ENCODE measurements at regions not wholly inside any gene's neighbourhood (a gene's known extent, or its start where the extent isn't known, plus 50 kb on each side); places are given as distances from the start of the nearest gene placed in this dataset.

DNA sequence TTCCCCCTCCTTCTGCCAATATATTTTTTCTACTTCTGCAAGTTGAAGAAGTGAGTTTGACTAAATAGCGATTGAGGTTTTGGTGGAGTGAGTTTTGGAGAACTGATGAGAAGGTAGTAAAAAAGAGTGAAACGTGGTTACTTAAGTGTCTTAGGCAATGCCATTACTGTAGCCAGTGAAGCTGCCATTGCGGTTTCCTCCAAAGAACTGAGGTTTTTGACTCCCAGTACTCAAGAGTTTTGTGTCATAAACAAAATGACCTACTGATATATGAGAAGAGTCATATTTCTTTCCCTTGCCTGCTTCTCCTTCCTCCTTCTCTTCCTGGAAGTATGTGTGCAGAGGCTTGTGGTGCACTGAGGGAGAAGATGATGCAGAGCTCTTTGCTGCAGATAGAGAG lies 554.5 kb upstream of the MAP3K7 start:
- TF ChIP-seq, protein P1, sequence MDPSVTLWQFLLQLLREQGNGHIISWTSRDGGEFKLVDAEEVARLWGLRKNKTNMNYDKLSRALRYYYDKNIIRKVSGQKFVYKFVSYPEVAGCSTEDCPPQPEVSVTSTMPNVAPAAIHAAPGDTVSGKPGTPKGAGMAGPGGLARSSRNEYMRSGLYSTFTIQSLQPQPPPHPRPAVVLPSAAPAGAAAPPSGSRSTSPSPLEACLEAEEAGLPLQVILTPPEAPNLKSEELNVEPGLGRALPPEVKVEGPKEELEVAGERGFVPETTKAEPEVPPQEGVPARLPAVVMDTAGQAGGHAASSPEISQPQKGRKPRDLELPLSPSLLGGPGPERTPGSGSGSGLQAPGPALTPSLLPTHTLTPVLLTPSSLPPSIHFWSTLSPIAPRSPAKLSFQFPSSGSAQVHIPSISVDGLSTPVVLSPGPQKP (IDR thresholded peaks at IDR 0.05; ENCODE audit: low read depth, low read length) = no peak
- TF ChIP-seq SIN3A (IDR thresholded peaks at IDR 0.05; ENCODE audit: low read depth, low read length) (no peak), JUND (IDR thresholded peaks at IDR 0.05; ENCODE audit: low read depth, low read length) (no peak), RELA (IDR thresholded peaks at IDR 0.05; ENCODE audit: borderline replicate concordance, partially characterized antibody) (no peak), SP1 (IDR thresholded peaks at IDR 0.05; ENCODE audit: low read depth, low read length) (no peak), EP300 (IDR thresholded peaks at IDR 0.05; ENCODE audit: borderline replicate concordance in 1 of 2, control insufficient read depth in 1 of 2, low read depth in 2 of 2, low read length in 2 of 2) (no peak), NR2F1 (conservative IDR thresholded peaks at IDR 0.05) (no peak), EZH2 (IDR thresholded peaks at IDR 0.05; ENCODE audit: borderline replicate concordance, control insufficient read depth, low read depth, low read length) (no peak)
- TF ChIP-seq, protein P2, sequence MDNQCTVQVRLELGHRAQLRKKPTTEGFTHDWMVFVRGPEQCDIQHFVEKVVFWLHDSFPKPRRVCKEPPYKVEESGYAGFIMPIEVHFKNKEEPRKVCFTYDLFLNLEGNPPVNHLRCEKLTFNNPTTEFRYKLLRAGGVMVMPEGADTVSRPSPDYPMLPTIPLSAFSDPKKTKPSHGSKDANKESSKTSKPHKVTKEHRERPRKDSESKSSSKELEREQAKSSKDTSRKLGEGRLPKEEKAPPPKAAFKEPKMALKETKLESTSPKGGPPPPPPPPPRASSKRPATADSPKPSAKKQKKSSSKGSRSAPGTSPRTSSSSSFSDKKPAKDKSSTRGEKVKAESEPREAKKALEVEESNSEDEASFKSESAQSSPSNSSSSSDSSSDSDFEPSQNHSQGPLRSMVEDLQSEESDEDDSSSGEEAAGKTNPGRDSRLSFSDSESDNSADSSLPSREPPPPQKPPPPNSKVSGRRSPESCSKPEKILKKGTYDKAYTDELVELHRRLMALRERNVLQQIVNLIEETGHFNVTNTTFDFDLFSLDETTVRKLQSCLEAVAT (IDR thresholded peaks at IDR 0.05) = no peak
- TF ChIP-seq, protein P3, sequence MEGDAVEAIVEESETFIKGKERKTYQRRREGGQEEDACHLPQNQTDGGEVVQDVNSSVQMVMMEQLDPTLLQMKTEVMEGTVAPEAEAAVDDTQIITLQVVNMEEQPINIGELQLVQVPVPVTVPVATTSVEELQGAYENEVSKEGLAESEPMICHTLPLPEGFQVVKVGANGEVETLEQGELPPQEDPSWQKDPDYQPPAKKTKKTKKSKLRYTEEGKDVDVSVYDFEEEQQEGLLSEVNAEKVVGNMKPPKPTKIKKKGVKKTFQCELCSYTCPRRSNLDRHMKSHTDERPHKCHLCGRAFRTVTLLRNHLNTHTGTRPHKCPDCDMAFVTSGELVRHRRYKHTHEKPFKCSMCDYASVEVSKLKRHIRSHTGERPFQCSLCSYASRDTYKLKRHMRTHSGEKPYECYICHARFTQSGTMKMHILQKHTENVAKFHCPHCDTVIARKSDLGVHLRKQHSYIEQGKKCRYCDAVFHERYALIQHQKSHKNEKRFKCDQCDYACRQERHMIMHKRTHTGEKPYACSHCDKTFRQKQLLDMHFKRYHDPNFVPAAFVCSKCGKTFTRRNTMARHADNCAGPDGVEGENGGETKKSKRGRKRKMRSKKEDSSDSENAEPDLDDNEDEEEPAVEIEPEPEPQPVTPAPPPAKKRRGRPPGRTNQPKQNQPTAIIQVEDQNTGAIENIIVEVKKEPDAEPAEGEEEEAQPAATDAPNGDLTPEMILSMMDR (IDR thresholded peaks at IDR 0.05 in 2 of 3, conservative IDR thresholded peaks at IDR 0.05 in 1 of 3; ENCODE audit: control insufficient read depth in 2 of 3, extremely low read depth in 1 of 3, insufficient read depth in 1 of 3, low read depth in 3 of 3, low read length in 3 of 3) = no peak
- TF ChIP-seq, protein P4, sequence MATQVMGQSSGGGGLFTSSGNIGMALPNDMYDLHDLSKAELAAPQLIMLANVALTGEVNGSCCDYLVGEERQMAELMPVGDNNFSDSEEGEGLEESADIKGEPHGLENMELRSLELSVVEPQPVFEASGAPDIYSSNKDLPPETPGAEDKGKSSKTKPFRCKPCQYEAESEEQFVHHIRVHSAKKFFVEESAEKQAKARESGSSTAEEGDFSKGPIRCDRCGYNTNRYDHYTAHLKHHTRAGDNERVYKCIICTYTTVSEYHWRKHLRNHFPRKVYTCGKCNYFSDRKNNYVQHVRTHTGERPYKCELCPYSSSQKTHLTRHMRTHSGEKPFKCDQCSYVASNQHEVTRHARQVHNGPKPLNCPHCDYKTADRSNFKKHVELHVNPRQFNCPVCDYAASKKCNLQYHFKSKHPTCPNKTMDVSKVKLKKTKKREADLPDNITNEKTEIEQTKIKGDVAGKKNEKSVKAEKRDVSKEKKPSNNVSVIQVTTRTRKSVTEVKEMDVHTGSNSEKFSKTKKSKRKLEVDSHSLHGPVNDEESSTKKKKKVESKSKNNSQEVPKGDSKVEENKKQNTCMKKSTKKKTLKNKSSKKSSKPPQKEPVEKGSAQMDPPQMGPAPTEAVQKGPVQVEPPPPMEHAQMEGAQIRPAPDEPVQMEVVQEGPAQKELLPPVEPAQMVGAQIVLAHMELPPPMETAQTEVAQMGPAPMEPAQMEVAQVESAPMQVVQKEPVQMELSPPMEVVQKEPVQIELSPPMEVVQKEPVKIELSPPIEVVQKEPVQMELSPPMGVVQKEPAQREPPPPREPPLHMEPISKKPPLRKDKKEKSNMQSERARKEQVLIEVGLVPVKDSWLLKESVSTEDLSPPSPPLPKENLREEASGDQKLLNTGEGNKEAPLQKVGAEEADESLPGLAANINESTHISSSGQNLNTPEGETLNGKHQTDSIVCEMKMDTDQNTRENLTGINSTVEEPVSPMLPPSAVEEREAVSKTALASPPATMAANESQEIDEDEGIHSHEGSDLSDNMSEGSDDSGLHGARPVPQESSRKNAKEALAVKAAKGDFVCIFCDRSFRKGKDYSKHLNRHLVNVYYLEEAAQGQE (IDR thresholded peaks at IDR 0.05; ENCODE audit: low read depth, low read length) = no peak
- TF ChIP-seq, protein P5, sequence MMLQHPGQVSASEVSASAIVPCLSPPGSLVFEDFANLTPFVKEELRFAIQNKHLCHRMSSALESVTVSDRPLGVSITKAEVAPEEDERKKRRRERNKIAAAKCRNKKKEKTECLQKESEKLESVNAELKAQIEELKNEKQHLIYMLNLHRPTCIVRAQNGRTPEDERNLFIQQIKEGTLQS (IDR thresholded peaks at IDR 0.05; ENCODE audit: borderline replicate concordance, extremely low read depth, low read depth, low read length) = no peak
- TF ChIP-seq, protein P6, sequence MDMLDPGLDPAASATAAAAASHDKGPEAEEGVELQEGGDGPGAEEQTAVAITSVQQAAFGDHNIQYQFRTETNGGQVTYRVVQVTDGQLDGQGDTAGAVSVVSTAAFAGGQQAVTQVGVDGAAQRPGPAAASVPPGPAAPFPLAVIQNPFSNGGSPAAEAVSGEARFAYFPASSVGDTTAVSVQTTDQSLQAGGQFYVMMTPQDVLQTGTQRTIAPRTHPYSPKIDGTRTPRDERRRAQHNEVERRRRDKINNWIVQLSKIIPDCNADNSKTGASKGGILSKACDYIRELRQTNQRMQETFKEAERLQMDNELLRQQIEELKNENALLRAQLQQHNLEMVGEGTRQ (IDR thresholded peaks at IDR 0.05; ENCODE audit: borderline replicate concordance, low read depth, low read length) = no peak

All from GM12878 (cell line).